GM18873 (cell line): ENCODE measurements at regions not wholly inside any gene's neighbourhood (a gene's known extent, or its start where the extent isn't known, plus 50 kb on each side); places are given as distances from the start of the nearest gene placed in this dataset.
"Not testable (repeated sequence)": the region's sequence is repeated elsewhere in the genome, so short reads cannot be mapped to it uniquely, and the experiment has no call there.

Experiments
- ATAC-seq: cut with Tn5 transposase; IDR thresholded peaks from one replicate; pipeline ENCODE4 v1.9.1; 2021; ENCODE audit warnings: mild to moderate bottlenecking, moderate library complexity, moderate number of reproducible peaks; ENCODE audit not compliant: unreplicated experiment, low FRiP score

- no peak for ATAC-seq
These were observed 277.5 kb upstream of the NREP start for GRCh38 chr5:112034421-112034979.

GRCh38 chr5:112026879-112027278 lies 269.9 kb upstream of the NREP start:
- not testable (repeated sequence) for ATAC-seq

GRCh38 chr5:112025757-112026156 lies 268.8 kb upstream of the NREP start:
- no peak for ATAC-seq

GRCh38 chr5:112024769-112025168 lies 267.8 kb upstream of the NREP start:
- no peak for ATAC-seq

GRCh38 chr5:112024221-112024620 lies 267.2 kb upstream of the NREP start:
- ATAC-seq: no peak

GRCh38 chr5:112023766-112024165 lies 266.8 kb upstream of the NREP start:
- no peak for ATAC-seq

- ATAC-seq: no peak
These were observed 261.9 kb upstream of the NREP start for GRCh38 chr5:112018846-112019245.

- ATAC-seq: no peak
These were observed 260.0 kb upstream of the NREP start for GRCh38 chr5:112016980-112017379.

- ATAC-seq: no peak
These were observed 257.9 kb upstream of the NREP start for GRCh38 chr5:112014783-112015395.

- no peak for ATAC-seq
These were observed 256.7 kb upstream of the NREP start for GRCh38 chr5:112013660-112014059.

- ATAC-seq: no peak
These were observed 255.1 kb upstream of the NREP start for GRCh38 chr5:112012104-112012503.

GRCh38 chr5:112010475-112010874 lies 253.5 kb upstream of the NREP start:
- ATAC-seq: no peak

- no peak for ATAC-seq
These were observed 249.7 kb upstream of the NREP start for GRCh38 chr5:112006721-112007120.

GRCh38 chr5:112005623-112005930 lies 248.6 kb upstream of the NREP start:
- no peak for ATAC-seq

GRCh38 chr5:112004867-112005622 lies 248.1 kb upstream of the NREP start:
- ATAC-seq: peak; percentile 90

GRCh38 chr5:112002376-112002775 lies 245.4 kb upstream of the NREP start:
- ATAC-seq: no peak

GRCh38 chr5:111999286-111999685 lies 242.3 kb upstream of the NREP start:
- no peak for ATAC-seq

GRCh38 chr5:111998871-111999270 lies 241.9 kb upstream of the NREP start:
- no peak for ATAC-seq

- ATAC-seq: no peak
These were observed 240.7 kb upstream of the NREP start for GRCh38 chr5:111997711-111998110.

- ATAC-seq: no peak
These were observed 240.3 kb upstream of the NREP start for GRCh38 chr5:111997308-111997707.

GRCh38 chr5:111996574-111996973 lies 239.6 kb upstream of the NREP start:
- no peak for ATAC-seq

- ATAC-seq: no peak
These were observed 238.7 kb upstream of the NREP start for GRCh38 chr5:111995701-111996100.
